NCI-H1105 treated with DMSO at 0.1 percent for 48 hours (cell line): ENCODE measurements at regions not wholly inside any gene's neighbourhood (a gene's known extent, or its start where the extent isn't known, plus 50 kb on each side); places are given as distances from the start of the nearest gene placed in this dataset.
A peak's percentile ranks its signal among the peaks of the same experiment; 100 is the strongest.
"Not testable (repeated sequence)": the region's sequence is repeated elsewhere in the genome, so short reads cannot be mapped to it uniquely, and the experiment has no call there.

Experiments
- DNase-seq: peaks from one replicate; lab custom pipeline; 2025; lab: John Stamatoyannopoulos, UW

GRCh38 chr16:19980632-19981265, 92.9 kb downstream of the GPR139 start:
- no peak for DNase-seq

GRCh38 chr16:19979638-19980037, 94.1 kb downstream of the GPR139 start:
- DNase-seq = no peak

GRCh38 chr16:19974607-19975006, 90.0 kb upstream of the GPRC5B start:
- no peak for DNase-seq

- no peak for DNase-seq
Observed at GRCh38 chr16:19972111-19972510, 87.5 kb upstream of the GPRC5B start.

GRCh38 chr16:19968891-19969683, 84.4 kb upstream of the GPRC5B start:
- DNase-seq = peak; percentile 75

GRCh38 chr16:19967963-19968362, 83.3 kb upstream of the GPRC5B start:
- no peak for DNase-seq

- DNase-seq = no peak
Observed at GRCh38 chr16:19967561-19967960, 82.9 kb upstream of the GPRC5B start.

GRCh38 chr16:19963301-19963700, 78.7 kb upstream of the GPRC5B start:
- DNase-seq = peak; percentile 46

GRCh38 chr16:19960183-19960582, 75.5 kb upstream of the GPRC5B start:
- no peak for DNase-seq

GRCh38 chr16:19959736-19960135, 75.1 kb upstream of the GPRC5B start:
- DNase-seq = no peak

GRCh38 chr16:19955896-19956295, 71.2 kb upstream of the GPRC5B start:
- DNase-seq = not testable (repeated sequence)

GRCh38 chr16:19955084-19955483, 70.4 kb upstream of the GPRC5B start:
- not testable (repeated sequence) for DNase-seq

GRCh38 chr16:19948186-19949104, 63.8 kb upstream of the GPRC5B start:
- DNase-seq = no peak

- no peak for DNase-seq
Observed at GRCh38 chr16:19945934-19946333, 61.3 kb upstream of the GPRC5B start.

GRCh38 chr16:19940195-19940594, 55.5 kb upstream of the GPRC5B start:
- DNase-seq = no peak

- no peak for DNase-seq
Observed at GRCh38 chr16:19939553-19939952, 54.9 kb upstream of the GPRC5B start.

GRCh38 chr16:19938536-19938935, 53.9 kb upstream of the GPRC5B start:
- DNase-seq = no peak

GRCh38 chr16:19936441-19936840, 51.8 kb upstream of the GPRC5B start:
- DNase-seq = no peak

GRCh38 chr16:19935694-19936093, 51.0 kb upstream of the GPRC5B start:
- DNase-seq = peak; percentile 2
